ENCODE measurements at regions not wholly inside any gene's neighbourhood (a gene's known extent, or its start where the extent isn't known, plus 50 kb on each side); places are given as distances from the start of the nearest gene placed in this dataset.

DNA sequence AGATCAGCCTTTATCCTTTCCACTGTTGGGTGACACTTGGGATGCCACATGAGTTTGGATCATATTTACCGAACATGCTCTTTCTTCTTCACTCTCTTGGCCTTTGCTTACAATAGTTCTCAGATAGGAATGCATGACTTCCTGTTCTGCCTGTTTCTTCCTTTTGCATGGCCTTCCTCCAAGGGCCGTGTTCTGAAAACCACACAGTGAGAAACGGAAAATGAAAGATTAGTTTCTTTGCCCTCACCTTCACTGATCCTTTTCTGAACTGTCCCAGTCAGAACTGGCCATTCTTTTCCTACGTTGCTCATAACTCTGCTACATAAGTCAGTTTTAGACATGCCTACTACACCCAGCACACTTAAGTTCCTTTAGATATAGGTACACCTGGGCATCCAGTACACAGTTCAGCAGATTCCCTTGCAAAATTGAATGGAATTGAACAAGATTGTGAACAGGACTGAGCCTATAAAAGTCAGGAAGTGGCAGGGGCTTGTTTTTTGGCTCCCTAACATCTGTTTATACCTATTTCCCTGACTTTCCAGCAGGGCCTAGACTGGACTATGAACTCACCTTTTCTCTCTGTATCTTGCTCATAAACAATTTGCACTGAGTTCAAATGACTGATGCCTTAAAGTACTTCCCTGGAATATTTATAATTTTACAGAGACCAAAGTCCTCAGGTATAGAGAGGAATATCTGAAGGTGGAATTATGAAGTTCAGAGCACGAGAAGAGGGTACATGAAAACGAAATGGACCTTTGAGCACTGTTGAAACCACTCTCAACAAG is 186.4 kb upstream of the ST6GAL2 start:
- ATAC-seq (ENCODE audit: low FRiP score in 2 of 2): no peak
- no peak for DNase-seq
- Histone ChIP-seq H3K9me3 (no peaks in the 10 kb centered on the region), H3K4me3 (no peak overlapping the region), H3K27me3 (no peaks in the 10 kb centered on the region), H3K4me1 (no peaks in the 10 kb centered on the region), H3K27ac (no peak overlapping the region), H3K36me3 (no peaks in the 10 kb centered on the region)
- TF ChIP-seq, protein P1, sequence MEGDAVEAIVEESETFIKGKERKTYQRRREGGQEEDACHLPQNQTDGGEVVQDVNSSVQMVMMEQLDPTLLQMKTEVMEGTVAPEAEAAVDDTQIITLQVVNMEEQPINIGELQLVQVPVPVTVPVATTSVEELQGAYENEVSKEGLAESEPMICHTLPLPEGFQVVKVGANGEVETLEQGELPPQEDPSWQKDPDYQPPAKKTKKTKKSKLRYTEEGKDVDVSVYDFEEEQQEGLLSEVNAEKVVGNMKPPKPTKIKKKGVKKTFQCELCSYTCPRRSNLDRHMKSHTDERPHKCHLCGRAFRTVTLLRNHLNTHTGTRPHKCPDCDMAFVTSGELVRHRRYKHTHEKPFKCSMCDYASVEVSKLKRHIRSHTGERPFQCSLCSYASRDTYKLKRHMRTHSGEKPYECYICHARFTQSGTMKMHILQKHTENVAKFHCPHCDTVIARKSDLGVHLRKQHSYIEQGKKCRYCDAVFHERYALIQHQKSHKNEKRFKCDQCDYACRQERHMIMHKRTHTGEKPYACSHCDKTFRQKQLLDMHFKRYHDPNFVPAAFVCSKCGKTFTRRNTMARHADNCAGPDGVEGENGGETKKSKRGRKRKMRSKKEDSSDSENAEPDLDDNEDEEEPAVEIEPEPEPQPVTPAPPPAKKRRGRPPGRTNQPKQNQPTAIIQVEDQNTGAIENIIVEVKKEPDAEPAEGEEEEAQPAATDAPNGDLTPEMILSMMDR (IDR thresholded peaks at IDR 0.05): no peak
- TF ChIP-seq EP300 (IDR thresholded peaks at IDR 0.05) (no peak), POLR2A (IDR thresholded peaks at IDR 0.05) (no peak), POLR2AphosphoS5 (IDR thresholded peaks at IDR 0.05) (no peak)
- 35 to 37% methylated on average over 6 of the region's 6 CpGs for WGBS, 2 donors

DNA sequence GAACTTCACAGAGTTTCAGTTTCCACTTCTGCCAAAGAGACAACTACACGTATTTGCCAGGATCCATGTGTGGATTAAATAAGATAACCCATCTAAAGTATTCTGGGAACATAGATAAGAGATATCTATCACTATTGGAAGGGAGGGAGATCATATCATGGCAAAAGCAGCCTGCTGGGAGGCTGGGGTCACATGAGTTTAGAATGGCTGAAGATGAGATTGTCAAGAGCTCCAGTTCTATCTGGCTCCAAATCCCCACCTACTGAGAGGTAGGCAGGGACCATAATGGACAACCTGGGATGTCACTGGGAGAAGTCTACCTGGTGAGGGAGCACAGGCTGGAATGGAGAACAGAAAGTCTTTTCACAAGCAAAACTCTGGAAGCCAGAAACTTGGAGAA is 192.6 kb upstream of the ST6GAL2 start:
- H3K4me1 ChIP-seq: no peaks in the 10 kb centered on the region
- 78 to 85% methylated on average over 1 of the region's 1 CpG for WGBS, 2 donors
- TF ChIP-seq, protein P1 (IDR thresholded peaks at IDR 0.05): no peak
- TF ChIP-seq POLR2A (IDR thresholded peaks at IDR 0.05): no peak
- no peak for TF ChIP-seq EP300 (IDR thresholded peaks at IDR 0.05)
- no peak for TF ChIP-seq POLR2AphosphoS5 (IDR thresholded peaks at IDR 0.05)
- no peaks in the 10 kb centered on the region for H3K36me3 ChIP-seq
- ATAC-seq (ENCODE audit: low FRiP score in 2 of 2) (no peak), DNase-seq (no peak)
- H3K27ac ChIP-seq: no peak overlapping the region
- H3K27me3 ChIP-seq: no peaks in the 10 kb centered on the region
- H3K4me3 ChIP-seq: no peak overlapping the region
- no peaks in the 10 kb centered on the region for H3K9me3 ChIP-seq

DNA sequence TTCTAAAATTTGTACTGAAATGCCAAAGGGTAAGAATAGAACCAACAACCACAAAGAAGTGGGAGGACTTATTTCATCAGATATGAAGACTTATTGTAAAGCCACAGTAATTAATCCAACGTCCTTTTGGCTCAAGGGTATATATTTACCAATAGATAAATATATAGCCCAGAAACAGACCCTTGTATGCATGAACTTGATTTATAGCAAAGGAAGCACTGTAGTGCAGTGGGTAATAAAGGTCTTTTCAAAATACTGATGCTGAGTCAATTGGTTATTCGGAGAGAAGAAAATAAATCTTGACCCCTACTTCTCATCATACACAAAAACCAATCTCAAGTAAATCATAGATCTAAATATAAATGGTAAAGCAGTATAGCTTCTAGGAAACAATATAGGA is 200.5 kb upstream of the ST6GAL2 start:
- no peak for DNase-seq
- no peak overlapping the region for H3K4me3 ChIP-seq
- 72 to 81% methylated on average over 2 of the region's 2 CpGs for WGBS, 2 donors
- TF ChIP-seq EP300 (IDR thresholded peaks at IDR 0.05): no peak
- TF ChIP-seq POLR2AphosphoS5 (IDR thresholded peaks at IDR 0.05): no peak
- TF ChIP-seq POLR2A (IDR thresholded peaks at IDR 0.05): no peak
- TF ChIP-seq, protein P1 (IDR thresholded peaks at IDR 0.05): no peak
- no peak overlapping the region for H3K27ac ChIP-seq
- no peaks in the 10 kb centered on the region for H3K9me3 ChIP-seq
- no peaks in the 10 kb centered on the region for H3K36me3 ChIP-seq
- ATAC-seq (ENCODE audit: low FRiP score in 2 of 2): no peak
- H3K4me1 ChIP-seq: no peaks in the 10 kb centered on the region
- no peaks in the 10 kb centered on the region for H3K27me3 ChIP-seq

DNA sequence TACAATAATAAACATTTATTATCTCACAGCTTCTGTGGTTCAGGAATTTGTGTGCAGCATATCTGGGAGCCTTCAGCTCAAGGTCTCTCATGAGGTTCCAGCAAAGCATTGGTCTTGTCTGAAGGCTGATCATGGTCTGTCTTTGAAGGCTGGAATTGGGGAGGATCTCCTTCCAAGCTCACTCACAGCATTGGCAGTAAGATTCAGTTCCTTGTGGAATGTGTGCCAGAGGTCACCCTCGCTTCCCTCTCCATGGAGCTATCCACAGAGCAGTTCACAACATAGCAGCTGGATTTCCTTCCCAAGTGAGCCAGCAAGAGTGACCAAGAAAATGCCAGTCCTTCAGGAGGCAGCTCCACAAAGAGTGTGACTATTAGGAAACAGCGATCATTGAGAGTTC is 202.2 kb upstream of the ST6GAL2 start:
- Histone ChIP-seq H3K36me3 (no peaks in the 10 kb centered on the region), H3K4me3 (no peak overlapping the region), H3K4me1 (no peaks in the 10 kb centered on the region), H3K27ac (no peak overlapping the region), H3K27me3 (no peaks in the 10 kb centered on the region), H3K9me3 (no peaks in the 10 kb centered on the region)
- no peak for DNase-seq
- ATAC-seq (ENCODE audit: low FRiP score in 2 of 2): no peak
- 69 to 74% methylated on average over 2 of the region's 2 CpGs for WGBS, 2 donors
- TF ChIP-seq POLR2AphosphoS5 (IDR thresholded peaks at IDR 0.05) (no peak), EP300 (IDR thresholded peaks at IDR 0.05) (no peak), POLR2A (IDR thresholded peaks at IDR 0.05) (no peak)
- TF ChIP-seq, protein P1 (IDR thresholded peaks at IDR 0.05): no peak

All from upper lobe of left lung (tissue), 6 donors.